ENCODE measurements at regions not wholly inside any gene's neighbourhood (a gene's known extent, or its start where the extent isn't known, plus 50 kb on each side); places are given as distances from the start of the nearest gene placed in this dataset.

GRCh38 chr11:23746896-23747295, 750.0 kb upstream of the LUZP2 start:
- Histone ChIP-seq H3K36me3 (no peaks in the 10 kb centered on the region), H3K4me1 (no peaks in the 10 kb centered on the region), H3K4me3 (no peak overlapping the region), H3K27me3 (no peaks in the 10 kb centered on the region), H3K27ac (no peak overlapping the region), H3K9me3 (no peaks in the 10 kb centered on the region)
- TF ChIP-seq CTCF (IDR thresholded peaks at IDR 0.05), result no peak
- no peak for TF ChIP-seq POLR2A (IDR thresholded peaks at IDR 0.05)
- no peak for DNase-seq

DNA sequence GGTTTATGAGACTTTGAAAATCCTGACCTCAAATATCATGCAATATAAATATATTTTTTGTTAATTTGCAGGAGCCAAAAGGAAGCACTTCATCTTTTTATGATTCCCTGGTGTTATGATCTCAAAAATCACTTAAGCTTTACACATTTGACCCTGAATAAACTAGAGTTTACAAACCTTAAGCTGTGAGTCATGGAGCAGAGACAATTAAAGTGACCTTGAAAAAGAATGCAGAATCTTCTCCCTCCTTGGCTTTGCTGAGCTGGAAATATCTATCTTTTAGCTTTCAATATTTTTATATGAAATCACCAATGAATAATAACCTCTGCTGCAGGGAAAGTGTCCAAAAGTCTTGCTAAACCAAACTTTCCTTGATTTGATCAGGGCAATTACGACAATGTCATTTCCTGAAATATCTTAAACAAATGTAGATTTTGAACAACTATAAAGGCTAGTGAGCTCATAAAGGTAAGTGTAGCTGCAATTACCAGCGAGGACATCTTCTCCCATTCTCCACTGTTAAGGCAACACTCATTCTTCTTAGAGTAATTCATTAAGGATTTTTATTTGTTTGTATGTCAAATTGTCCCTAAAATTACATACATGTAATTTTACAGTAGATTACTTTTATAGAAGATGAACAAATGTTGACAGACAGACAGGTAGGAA, 747.0 kb upstream of the LUZP2 start:
- no peak for DNase-seq
- H3K9me3 ChIP-seq, result no peaks in the 10 kb centered on the region
- H3K27ac ChIP-seq, result no peak overlapping the region
- no peak for TF ChIP-seq POLR2A (IDR thresholded peaks at IDR 0.05)
- TF ChIP-seq CTCF (IDR thresholded peaks at IDR 0.05), result no peak
- no peaks in the 10 kb centered on the region for H3K36me3 ChIP-seq
- H3K4me1 ChIP-seq, result no peaks in the 10 kb centered on the region
- H3K27me3 ChIP-seq, result no peaks in the 10 kb centered on the region
- H3K4me3 ChIP-seq, result no peak overlapping the region

GRCh38 chr11:23751280-23751679, 745.6 kb upstream of the LUZP2 start:
- H3K27me3 ChIP-seq, result no peaks in the 10 kb centered on the region
- DNase-seq, result no peak

DNA sequence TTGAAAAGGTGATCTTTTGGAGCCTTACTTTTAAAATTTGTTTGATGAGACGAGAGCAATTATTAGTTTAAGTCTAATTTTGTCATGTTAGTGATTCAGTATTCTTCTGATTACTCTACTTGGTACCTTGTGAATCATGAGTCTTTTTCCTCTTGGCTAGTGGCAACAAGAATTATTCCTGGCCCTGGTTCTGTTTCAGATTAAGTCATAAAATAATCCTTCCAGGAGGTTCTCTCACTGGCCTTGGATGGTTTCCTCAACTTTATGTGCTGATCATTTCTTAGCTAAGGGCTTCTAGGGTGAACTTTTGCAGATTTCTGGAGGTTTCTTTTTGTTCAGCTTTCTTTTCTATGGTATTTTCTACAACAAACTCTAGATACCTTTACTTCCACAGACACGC, 741.8 kb upstream of the LUZP2 start:
- Histone ChIP-seq H3K27ac (no peak overlapping the region), H3K4me3 (no peak overlapping the region), H3K4me1 (no peaks in the 10 kb centered on the region), H3K27me3 (no peaks in the 10 kb centered on the region), H3K9me3 (no peaks in the 10 kb centered on the region), H3K36me3 (no peaks in the 10 kb centered on the region)
- DNase-seq, result no peak
- TF ChIP-seq POLR2A (IDR thresholded peaks at IDR 0.05), result no peak
- TF ChIP-seq CTCF (IDR thresholded peaks at IDR 0.05), result no peak

More at GRCh38 chr11:23751280-23751679, 745.6 kb upstream of the LUZP2 start:
- Histone ChIP-seq H3K4me1 (no peaks in the 10 kb centered on the region), H3K9me3 (no peaks in the 10 kb centered on the region), H3K4me3 (no peak overlapping the region), H3K36me3 (no peaks in the 10 kb centered on the region), H3K27ac (no peak overlapping the region)
- TF ChIP-seq POLR2A (IDR thresholded peaks at IDR 0.05) (no peak), CTCF (IDR thresholded peaks at IDR 0.05) (no peak)

- Histone ChIP-seq H3K36me3 (no peaks in the 10 kb centered on the region), H3K4me1 (no peaks in the 10 kb centered on the region), H3K27ac (no peak overlapping the region), H3K4me3 (no peak overlapping the region), H3K9me3 (no peaks in the 10 kb centered on the region), H3K27me3 (no peaks in the 10 kb centered on the region)
- TF ChIP-seq POLR2A (IDR thresholded peaks at IDR 0.05), result no peak
- no peak for TF ChIP-seq CTCF (IDR thresholded peaks at IDR 0.05)
- no peak for DNase-seq
These were observed 741.1 kb upstream of the LUZP2 start for GRCh38 chr11:23755769-23756168.

- no peak for DNase-seq
- H3K27me3 ChIP-seq, result no peaks in the 10 kb centered on the region
- H3K27ac ChIP-seq, result no peak overlapping the region
- H3K4me3 ChIP-seq, result no peak overlapping the region
- TF ChIP-seq CTCF (IDR thresholded peaks at IDR 0.05) (no peak), POLR2A (IDR thresholded peaks at IDR 0.05) (no peak)
- no peaks in the 10 kb centered on the region for H3K9me3 ChIP-seq
- no peaks in the 10 kb centered on the region for H3K36me3 ChIP-seq
- H3K4me1 ChIP-seq, result no peaks in the 10 kb centered on the region
These were observed 737.4 kb upstream of the LUZP2 start for GRCh38 chr11:23759489-23759888.
